ENCODE measurements at regions not wholly inside any gene's neighbourhood (a gene's known extent, or its start where the extent isn't known, plus 50 kb on each side); places are given as distances from the start of the nearest gene placed in this dataset.

DNA sequence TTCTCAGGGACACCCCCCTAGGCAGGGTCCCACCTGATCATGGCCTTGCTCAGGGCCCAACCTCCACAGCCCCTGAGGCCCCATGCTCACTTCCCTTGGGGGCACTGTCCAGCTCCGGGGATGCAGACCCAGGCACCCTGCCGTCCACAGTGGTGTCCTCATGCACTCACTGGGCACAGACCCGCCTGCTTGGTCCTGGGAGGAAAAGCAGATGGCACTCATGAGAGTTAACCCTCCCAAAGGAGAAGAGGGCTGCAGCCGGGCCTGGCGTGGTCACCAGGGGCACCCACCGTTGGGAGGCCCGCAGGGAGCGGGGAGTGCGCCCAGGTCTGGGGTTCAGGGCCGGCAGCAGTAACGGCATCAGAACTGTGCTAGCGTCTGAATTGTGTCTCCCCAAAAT, 1270.9 kb downstream of the BRD1 start:
- Mint-ChIP-seq H3K4me3 (no peak overlapping the region), H3K36me3 (ENCODE audit: low read depth) (no peaks in the 10 kb centered on the region; the same call in 2 of the 3 replicates), H3K27me3 (ENCODE audit: insufficient read depth, low read depth, poor library complexity) (peaks cover 5% of the 10 kb centered on the region), H3K4me1 (peaks cover 13% of the 10 kb centered on the region), H3K27ac (no peak overlapping the region), H3K9me3 (no peaks in the 10 kb centered on the region; the same call in 2 of the 3 replicates)
- DNase-seq (ENCODE audit: low spot score), result no peak
- Histone ChIP-seq H3K4me3 (no peak overlapping the region), H4K20me1 (replicated peaks; ENCODE audit: insufficient read depth) (no peaks in the 10 kb centered on the region), H2AFZ (no peak overlapping the region), H3K4me2 (no peak overlapping the region), H3K36me3 (ENCODE audit: insufficient read depth) (no peaks in the 10 kb centered on the region), H3F3A (replicated peaks; ENCODE audit: low read depth) (no peaks in the 10 kb centered on the region), H3K27ac (ENCODE audit: low read depth) (no peak overlapping the region), H3K79me2 (replicated peaks; ENCODE audit: insufficient read depth) (no peaks in the 10 kb centered on the region), H3K4me1 (ENCODE audit: insufficient read depth) (no peaks in the 10 kb centered on the region), H3K27me3 (ENCODE audit: insufficient read depth) (no peaks in the 10 kb centered on the region), H3K9me2 (ENCODE audit: insufficient read depth) (no peaks in the 10 kb centered on the region)
- TF ChIP-seq EZH2 (IDR thresholded peaks at IDR 0.05; ENCODE audit: low read depth, unreplicated experiment), result no peak
- TF ChIP-seq JUNB (IDR thresholded peaks at IDR 0.05; ENCODE audit: unreplicated experiment), result no peak
- no peak for TF ChIP-seq CTCF (conservative IDR thresholded peaks at IDR 0.05; ENCODE audit: low read depth in 2 of 2)
- TF ChIP-seq EZH2phosphoT487 (IDR thresholded peaks at IDR 0.05; ENCODE audit: unreplicated experiment), result no peak
- TF ChIP-seq ZNF114 (CRISPR knock-in tag; IDR thresholded peaks at IDR 0.05), result no peak
- no peak for TF ChIP-seq CREB1 (CRISPR knock-in tag; IDR thresholded peaks at IDR 0.05; ENCODE audit: low read depth)
- no peak for TF ChIP-seq POLR2AphosphoS5 (IDR thresholded peaks at IDR 0.05; ENCODE audit: low read depth)
- TF ChIP-seq, protein P1, sequence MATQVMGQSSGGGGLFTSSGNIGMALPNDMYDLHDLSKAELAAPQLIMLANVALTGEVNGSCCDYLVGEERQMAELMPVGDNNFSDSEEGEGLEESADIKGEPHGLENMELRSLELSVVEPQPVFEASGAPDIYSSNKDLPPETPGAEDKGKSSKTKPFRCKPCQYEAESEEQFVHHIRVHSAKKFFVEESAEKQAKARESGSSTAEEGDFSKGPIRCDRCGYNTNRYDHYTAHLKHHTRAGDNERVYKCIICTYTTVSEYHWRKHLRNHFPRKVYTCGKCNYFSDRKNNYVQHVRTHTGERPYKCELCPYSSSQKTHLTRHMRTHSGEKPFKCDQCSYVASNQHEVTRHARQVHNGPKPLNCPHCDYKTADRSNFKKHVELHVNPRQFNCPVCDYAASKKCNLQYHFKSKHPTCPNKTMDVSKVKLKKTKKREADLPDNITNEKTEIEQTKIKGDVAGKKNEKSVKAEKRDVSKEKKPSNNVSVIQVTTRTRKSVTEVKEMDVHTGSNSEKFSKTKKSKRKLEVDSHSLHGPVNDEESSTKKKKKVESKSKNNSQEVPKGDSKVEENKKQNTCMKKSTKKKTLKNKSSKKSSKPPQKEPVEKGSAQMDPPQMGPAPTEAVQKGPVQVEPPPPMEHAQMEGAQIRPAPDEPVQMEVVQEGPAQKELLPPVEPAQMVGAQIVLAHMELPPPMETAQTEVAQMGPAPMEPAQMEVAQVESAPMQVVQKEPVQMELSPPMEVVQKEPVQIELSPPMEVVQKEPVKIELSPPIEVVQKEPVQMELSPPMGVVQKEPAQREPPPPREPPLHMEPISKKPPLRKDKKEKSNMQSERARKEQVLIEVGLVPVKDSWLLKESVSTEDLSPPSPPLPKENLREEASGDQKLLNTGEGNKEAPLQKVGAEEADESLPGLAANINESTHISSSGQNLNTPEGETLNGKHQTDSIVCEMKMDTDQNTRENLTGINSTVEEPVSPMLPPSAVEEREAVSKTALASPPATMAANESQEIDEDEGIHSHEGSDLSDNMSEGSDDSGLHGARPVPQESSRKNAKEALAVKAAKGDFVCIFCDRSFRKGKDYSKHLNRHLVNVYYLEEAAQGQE (IDR thresholded peaks at IDR 0.05; ENCODE audit: unreplicated experiment), result no peak
- TF ChIP-seq STAT1 (IDR thresholded peaks at IDR 0.05; ENCODE audit: unreplicated experiment), result no peak
- TF ChIP-seq NANOG (IDR thresholded peaks at IDR 0.05; ENCODE audit: borderline replicate concordance), result no peak
- TF ChIP-seq, protein P2, sequence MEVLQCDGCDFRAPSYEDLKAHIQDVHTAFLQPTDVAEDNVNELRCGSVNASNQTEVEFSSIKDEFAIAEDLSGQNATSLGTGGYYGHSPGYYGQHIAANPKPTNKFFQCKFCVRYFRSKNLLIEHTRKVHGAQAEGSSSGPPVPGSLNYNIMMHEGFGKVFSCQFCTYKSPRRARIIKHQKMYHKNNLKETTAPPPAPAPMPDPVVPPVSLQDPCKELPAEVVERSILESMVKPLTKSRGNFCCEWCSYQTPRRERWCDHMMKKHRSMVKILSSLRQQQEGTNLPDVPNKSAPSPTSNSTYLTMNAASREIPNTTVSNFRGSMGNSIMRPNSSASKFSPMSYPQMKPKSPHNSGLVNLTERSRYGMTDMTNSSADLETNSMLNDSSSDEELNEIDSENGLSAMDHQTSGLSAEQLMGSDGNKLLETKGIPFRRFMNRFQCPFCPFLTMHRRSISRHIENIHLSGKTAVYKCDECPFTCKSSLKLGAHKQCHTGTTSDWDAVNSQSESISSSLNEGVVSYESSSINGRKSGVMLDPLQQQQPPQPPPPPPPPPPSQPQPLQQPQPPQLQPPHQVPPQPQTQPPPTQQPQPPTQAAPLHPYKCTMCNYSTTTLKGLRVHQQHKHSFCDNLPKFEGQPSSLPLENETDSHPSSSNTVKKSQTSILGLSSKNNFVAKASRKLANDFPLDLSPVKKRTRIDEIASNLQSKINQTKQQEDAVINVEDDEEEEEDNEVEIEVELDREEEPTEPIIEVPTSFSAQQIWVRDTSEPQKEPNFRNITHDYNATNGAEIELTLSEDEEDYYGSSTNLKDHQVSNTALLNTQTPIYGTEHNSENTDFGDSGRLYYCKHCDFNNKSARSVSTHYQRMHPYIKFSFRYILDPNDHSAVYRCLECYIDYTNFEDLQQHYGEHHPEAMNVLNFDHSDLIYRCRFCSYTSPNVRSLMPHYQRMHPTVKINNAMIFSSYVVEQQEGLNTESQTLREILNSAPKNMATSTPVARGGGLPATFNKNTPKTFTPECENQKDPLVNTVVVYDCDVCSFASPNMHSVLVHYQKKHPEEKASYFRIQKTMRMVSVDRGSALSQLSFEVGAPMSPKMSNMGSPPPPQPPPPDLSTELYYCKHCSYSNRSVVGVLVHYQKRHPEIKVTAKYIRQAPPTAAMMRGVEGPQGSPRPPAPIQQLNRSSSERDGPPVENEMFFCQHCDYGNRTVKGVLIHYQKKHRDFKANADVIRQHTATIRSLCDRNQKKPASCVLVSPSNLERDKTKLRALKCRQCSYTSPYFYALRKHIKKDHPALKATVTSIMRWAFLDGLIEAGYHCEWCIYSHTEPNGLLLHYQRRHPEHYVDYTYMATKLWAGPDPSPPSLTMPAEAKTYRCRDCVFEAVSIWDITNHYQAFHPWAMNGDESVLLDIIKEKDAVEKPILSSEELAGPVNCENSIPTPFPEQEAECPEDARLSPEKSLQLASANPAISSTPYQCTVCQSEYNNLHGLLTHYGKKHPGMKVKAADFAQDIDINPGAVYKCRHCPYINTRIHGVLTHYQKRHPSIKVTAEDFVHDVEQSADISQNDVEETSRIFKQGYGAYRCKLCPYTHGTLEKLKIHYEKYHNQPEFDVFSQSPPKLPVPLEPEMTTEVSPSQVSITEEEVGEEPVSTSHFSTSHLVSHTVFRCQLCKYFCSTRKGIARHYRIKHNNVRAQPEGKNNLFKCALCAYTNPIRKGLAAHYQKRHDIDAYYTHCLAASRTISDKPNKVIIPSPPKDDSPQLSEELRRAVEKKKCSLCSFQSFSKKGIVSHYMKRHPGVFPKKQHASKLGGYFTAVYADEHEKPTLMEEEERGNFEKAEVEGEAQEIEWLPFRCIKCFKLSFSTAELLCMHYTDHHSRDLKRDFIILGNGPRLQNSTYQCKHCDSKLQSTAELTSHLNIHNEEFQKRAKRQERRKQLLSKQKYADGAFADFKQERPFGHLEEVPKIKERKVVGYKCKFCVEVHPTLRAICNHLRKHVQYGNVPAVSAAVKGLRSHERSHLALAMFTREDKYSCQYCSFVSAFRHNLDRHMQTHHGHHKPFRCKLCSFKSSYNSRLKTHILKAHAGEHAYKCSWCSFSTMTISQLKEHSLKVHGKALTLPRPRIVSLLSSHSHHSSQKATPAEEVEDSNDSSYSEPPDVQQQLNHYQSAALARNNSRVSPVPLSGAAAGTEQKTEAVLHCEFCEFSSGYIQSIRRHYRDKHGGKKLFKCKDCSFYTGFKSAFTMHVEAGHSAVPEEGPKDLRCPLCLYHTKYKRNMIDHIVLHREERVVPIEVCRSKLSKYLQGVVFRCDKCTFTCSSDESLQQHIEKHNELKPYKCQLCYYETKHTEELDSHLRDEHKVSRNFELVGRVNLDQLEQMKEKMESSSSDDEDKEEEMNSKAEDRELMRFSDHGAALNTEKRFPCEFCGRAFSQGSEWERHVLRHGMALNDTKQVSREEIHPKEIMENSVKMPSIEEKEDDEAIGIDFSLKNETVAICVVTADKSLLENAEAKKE (CRISPR knock-in tag; IDR thresholded peaks at IDR 0.05), result no peak
- no peak for TF ChIP-seq ZNF331 (CRISPR knock-in tag; IDR thresholded peaks at IDR 0.05; ENCODE audit: low read depth)
- TF ChIP-seq ETS1 (IDR thresholded peaks at IDR 0.05), result no peak
- no peak for ATAC-seq

Measured in GM23338 (cell line).